CD4-positive, alpha-beta T cell treated with Interleukin-12 subunit alpha and Interleukin-12 subunit beta, for 1 hour (primary cell): ENCODE measurements at regions not wholly inside any gene's neighbourhood (a gene's known extent, or its start where the extent isn't known, plus 50 kb on each side); places are given as distances from the start of the nearest gene placed in this dataset.
"Not testable (repeated sequence)": the region's sequence is repeated elsewhere in the genome, so short reads cannot be mapped to it uniquely, and the experiment has no call there.

Experiments
- DNase-seq: peaks from one replicate; pipeline ENCODE4 v3.0.0-alpha.2; 2020

DNA sequence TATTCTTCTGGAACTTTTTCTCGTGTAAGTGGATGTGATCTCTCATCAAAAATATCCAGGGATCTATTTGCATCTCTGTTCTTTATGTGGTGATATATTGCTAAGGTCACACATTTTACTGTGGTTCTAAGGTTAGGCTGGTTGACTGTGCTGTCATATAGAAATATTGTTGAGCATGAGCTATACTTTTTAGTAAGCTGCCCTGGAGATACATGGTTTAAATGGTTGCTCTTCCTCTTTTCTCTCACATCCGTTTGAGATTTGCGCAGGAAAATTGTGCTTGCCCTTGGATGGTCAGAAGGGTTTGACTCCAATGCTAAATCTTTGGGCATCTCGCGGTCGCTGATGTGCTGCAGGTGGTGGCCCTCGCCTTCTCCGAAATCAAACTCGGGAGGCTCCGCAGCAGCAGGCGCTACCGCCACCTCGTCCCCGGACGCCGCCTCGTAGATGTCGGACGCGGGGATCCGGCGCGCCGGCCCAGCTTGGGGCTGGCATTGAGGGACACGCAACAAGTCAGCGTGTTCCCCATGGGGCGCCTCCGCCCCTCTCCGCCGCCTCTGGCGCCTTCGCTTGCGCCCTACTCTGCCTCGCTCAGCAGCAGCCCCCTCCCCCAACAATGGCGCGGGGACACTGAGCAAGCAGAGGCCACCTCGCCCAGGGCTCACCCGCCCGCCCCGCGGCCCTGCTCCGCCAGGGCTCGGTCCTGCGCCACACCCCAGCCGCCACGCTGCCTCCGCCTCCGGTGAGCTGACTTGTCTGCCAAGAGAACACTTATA, 154.5 kb downstream of the MSN start:
- peak; percentile 39 for DNase-seq

GRCh38 chrX:65819983-65820382, 152.5 kb downstream of the MSN start:
- DNase-seq = not testable (repeated sequence)

GRCh38 chrX:65813245-65813644, 145.8 kb downstream of the MSN start:
- DNase-seq = no peak

DNA sequence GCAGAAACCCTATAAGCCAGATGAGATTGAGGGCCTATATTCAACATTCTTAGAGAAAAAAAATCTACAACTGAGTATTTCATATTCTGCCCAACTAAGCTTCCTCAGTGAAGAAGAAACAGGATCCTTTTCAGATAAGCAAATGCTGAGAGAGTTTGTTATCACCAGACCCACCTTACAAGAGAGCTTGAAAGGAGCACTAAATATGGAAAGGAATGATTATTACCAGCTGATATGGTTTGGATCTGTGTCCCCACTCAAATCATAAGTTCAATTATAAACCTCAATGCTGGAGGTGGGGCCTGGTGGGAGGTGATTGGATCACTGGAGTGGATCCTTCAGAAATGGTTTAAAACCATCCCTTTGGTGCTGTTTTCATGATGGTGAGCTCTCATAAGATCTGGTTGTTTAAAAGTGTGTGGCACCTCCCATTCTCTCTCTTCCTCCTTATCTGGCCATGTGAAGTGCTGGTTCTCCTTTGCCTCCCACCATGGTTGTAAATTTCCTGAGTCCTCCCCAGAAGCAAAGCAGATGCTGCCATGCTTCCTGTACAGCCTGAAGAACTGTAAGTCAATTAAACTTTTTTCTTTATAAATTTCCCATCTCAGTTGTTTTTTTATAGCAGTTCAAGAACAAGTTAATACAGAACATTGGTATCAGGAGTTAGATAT, 144.2 kb downstream of the MSN start:
- no peak for DNase-seq
